ENCODE measurements at regions not wholly inside any gene's neighbourhood (a gene's known extent, or its start where the extent isn't known, plus 50 kb on each side); places are given as distances from the start of the nearest gene placed in this dataset.
"Not testable (repeated sequence)": the region's sequence is repeated elsewhere in the genome, so short reads cannot be mapped to it uniquely, and the experiment has no call there.

- no peak for TF ChIP-seq CTCF (IDR thresholded peaks at IDR 0.05; ENCODE audit: low read length, missing control alignments)
These were observed 75.8 kb upstream of the WAC start for GRCh38 chr10:28457110-28457509.

GRCh38 chr10:28457873-28458272, 75.0 kb upstream of the WAC start:
- not testable (repeated sequence) for DNase-seq (ENCODE audit: low read depth); H3K4me3 ChIP-seq (replicated peaks; ENCODE audit: low read depth, low read length)

More at GRCh38 chr10:28457110-28457509, 75.8 kb upstream of the WAC start:
- no peak overlapping the region for H3K4me3 ChIP-seq (replicated peaks; ENCODE audit: low read depth, low read length)
- no peak for DNase-seq (ENCODE audit: low read depth)

GRCh38 chr10:28459453-28460144, 73.3 kb upstream of the WAC start:
- TF ChIP-seq CTCF (IDR thresholded peaks at IDR 0.05; ENCODE audit: low read length, missing control alignments) = no peak
- no peak for DNase-seq (ENCODE audit: low read depth)
- H3K4me3 ChIP-seq (replicated peaks; ENCODE audit: low read depth, low read length) = no peak overlapping the region

- no peak for DNase-seq (ENCODE audit: low read depth)
- H3K4me3 ChIP-seq (replicated peaks; ENCODE audit: low read depth, low read length) = no peak overlapping the region
- no peak for TF ChIP-seq CTCF (IDR thresholded peaks at IDR 0.05; ENCODE audit: low read length, missing control alignments)
These were observed 69.8 kb upstream of the WAC start for GRCh38 chr10:28463141-28463540.

- H3K4me3 ChIP-seq (replicated peaks; ENCODE audit: low read depth, low read length) = no peak overlapping the region
- TF ChIP-seq CTCF (IDR thresholded peaks at IDR 0.05; ENCODE audit: low read length, missing control alignments) = no peak
These were observed 69.1 kb upstream of the WAC start for GRCh38 chr10:28463676-28464395.

GRCh38 chr10:28467615-28468014, 65.3 kb upstream of the WAC start:
- TF ChIP-seq CTCF (IDR thresholded peaks at IDR 0.05; ENCODE audit: low read length, missing control alignments) = no peak
- H3K4me3 ChIP-seq (replicated peaks; ENCODE audit: low read depth, low read length) = no peak overlapping the region
- no peak for DNase-seq (ENCODE audit: low read depth)

More at GRCh38 chr10:28463676-28464395, 69.1 kb upstream of the WAC start:
- DNase-seq (ENCODE audit: low read depth) = no peak

GRCh38 chr10:28468707-28469483, 64.0 kb upstream of the WAC start:
- no peak for DNase-seq (ENCODE audit: low read depth)
- no peak for TF ChIP-seq CTCF (IDR thresholded peaks at IDR 0.05; ENCODE audit: low read length, missing control alignments)
- no peak overlapping the region for H3K4me3 ChIP-seq (replicated peaks; ENCODE audit: low read depth, low read length)

Data from fibroblast of pulmonary artery (primary cell).